ENCODE measurements at regions not wholly inside any gene's neighbourhood (a gene's known extent, or its start where the extent isn't known, plus 50 kb on each side); places are given as distances from the start of the nearest gene placed in this dataset.

DNA sequence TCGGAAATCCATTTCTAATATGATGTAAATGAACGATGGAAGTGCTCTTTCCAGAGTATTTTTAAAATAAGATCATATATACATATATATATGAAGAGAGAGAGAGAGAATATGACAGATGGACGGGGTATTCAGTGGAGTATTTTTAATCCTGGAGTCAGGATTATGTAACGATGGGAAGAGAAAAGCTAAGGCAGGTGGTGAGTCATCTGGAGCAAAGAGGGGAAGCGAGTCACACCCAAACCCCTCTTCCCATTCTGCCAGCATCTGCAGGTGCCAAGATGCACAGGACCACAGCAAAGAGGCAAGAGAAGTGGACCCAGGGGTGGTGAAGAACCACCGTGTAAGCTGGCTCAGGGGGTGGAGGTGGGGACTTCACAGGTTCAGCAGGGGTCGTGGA lies 102.7 kb upstream of the GRIK3 start:
- TF ChIP-seq POLR2AphosphoS5 (IDR thresholded peaks at IDR 0.05) = no peak
- TF ChIP-seq, protein P1, sequence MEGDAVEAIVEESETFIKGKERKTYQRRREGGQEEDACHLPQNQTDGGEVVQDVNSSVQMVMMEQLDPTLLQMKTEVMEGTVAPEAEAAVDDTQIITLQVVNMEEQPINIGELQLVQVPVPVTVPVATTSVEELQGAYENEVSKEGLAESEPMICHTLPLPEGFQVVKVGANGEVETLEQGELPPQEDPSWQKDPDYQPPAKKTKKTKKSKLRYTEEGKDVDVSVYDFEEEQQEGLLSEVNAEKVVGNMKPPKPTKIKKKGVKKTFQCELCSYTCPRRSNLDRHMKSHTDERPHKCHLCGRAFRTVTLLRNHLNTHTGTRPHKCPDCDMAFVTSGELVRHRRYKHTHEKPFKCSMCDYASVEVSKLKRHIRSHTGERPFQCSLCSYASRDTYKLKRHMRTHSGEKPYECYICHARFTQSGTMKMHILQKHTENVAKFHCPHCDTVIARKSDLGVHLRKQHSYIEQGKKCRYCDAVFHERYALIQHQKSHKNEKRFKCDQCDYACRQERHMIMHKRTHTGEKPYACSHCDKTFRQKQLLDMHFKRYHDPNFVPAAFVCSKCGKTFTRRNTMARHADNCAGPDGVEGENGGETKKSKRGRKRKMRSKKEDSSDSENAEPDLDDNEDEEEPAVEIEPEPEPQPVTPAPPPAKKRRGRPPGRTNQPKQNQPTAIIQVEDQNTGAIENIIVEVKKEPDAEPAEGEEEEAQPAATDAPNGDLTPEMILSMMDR (IDR thresholded peaks at IDR 0.05) = no peak
- no peak for TF ChIP-seq POLR2A (IDR thresholded peaks at IDR 0.05)
